HG03159 (cell line): ENCODE measurements at regions not wholly inside any gene's neighbourhood (a gene's known extent, or its start where the extent isn't known, plus 50 kb on each side); places are given as distances from the start of the nearest gene placed in this dataset.
"Not testable (repeated sequence)": the region's sequence is repeated elsewhere in the genome, so short reads cannot be mapped to it uniquely, and the experiment has no call there.

ENCODE experiments used
- ATAC-seq: cut with Tn5 transposase; IDR thresholded peaks from one replicate; pipeline ENCODE4 v1.9.1; 2021; ENCODE audit warnings: mild to moderate bottlenecking, moderate library complexity; ENCODE audit not compliant: unreplicated experiment

- not testable (repeated sequence) for ATAC-seq
Measured at GRCh38 chr15:32342772-32343199, 60.3 kb downstream of the GOLGA8K start.

GRCh38 chr15:32342268-32342667 is 60.8 kb downstream of the GOLGA8K start:
- not testable (repeated sequence) for ATAC-seq

GRCh38 chr15:32341530-32341929 is 61.6 kb downstream of the GOLGA8K start:
- not testable (repeated sequence) for ATAC-seq

- not testable (repeated sequence) for ATAC-seq
Measured at GRCh38 chr15:32336804-32337203, 66.3 kb downstream of the GOLGA8K start.

- not testable (repeated sequence) for ATAC-seq
Measured at GRCh38 chr15:32323353-32323752, 79.7 kb downstream of the GOLGA8K start.

- ATAC-seq, result not testable (repeated sequence)
Measured at GRCh38 chr15:32319247-32319646, 83.8 kb downstream of the GOLGA8K start.

GRCh38 chr15:32316482-32316881 is 86.6 kb downstream of the GOLGA8K start:
- not testable (repeated sequence) for ATAC-seq

- ATAC-seq, result not testable (repeated sequence)
Measured at GRCh38 chr15:32315079-32315939, 87.8 kb downstream of the GOLGA8K start.

- ATAC-seq, result not testable (repeated sequence)
Measured at GRCh38 chr15:32313446-32314209, 89.5 kb downstream of the GOLGA8K start.

GRCh38 chr15:32312721-32313120 is 90.4 kb downstream of the GOLGA8K start:
- ATAC-seq, result not testable (repeated sequence)

GRCh38 chr15:32307592-32307991 is 95.5 kb downstream of the GOLGA8K start:
- ATAC-seq, result not testable (repeated sequence)

GRCh38 chr15:32276200-32276830 is 126.8 kb downstream of the GOLGA8K start:
- peak; percentile 82 for ATAC-seq

- ATAC-seq, result not testable (repeated sequence)
Measured at GRCh38 chr15:32253958-32254357, 149.1 kb downstream of the GOLGA8K start.

GRCh38 chr15:32249207-32249606 is 153.9 kb downstream of the GOLGA8K start:
- ATAC-seq, result not testable (repeated sequence)

- ATAC-seq, result not testable (repeated sequence)
Measured at GRCh38 chr15:32243727-32244126, 159.4 kb downstream of the GOLGA8K start.

GRCh38 chr15:32242780-32243528 is 160.1 kb downstream of the GOLGA8K start:
- not testable (repeated sequence) for ATAC-seq

- ATAC-seq, result not testable (repeated sequence)
Measured at GRCh38 chr15:32227410-32228114, 175.5 kb downstream of the GOLGA8K start.

- ATAC-seq, result no peak
Measured at GRCh38 chr15:32222716-32223115, 180.4 kb downstream of the GOLGA8K start.
